ENCODE measurements at regions not wholly inside any gene's neighbourhood (a gene's known extent, or its start where the extent isn't known, plus 50 kb on each side); places are given as distances from the start of the nearest gene placed in this dataset.

DNA sequence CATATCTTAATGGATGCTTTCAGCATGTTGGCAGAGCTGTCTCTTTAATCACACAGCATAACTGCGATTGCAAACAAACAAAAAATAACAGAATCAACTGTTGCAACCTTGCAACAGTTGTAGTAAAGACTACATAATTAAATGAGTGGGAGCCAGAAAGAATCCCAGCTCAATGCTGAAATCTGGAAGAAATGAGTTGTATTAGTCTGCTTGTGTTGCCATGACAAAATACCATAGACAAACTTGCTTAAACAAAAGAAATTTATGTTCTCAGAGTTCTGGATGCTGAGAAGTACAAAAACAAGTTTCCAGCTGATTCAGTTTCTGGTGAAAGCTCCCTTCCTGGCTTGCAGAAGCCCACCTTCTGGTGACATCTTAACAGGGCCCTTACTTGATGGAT lies 260.9 kb upstream of the TUSC1 start (continued):
- TF ChIP-seq, protein P1, sequence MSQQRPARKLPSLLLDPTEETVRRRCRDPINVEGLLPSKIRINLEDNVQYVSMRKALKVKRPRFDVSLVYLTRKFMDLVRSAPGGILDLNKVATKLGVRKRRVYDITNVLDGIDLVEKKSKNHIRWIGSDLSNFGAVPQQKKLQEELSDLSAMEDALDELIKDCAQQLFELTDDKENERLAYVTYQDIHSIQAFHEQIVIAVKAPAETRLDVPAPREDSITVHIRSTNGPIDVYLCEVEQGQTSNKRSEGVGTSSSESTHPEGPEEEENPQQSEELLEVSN (IDR thresholded peaks at IDR 0.05) = no peak
- no peak for TF ChIP-seq SP4 (IDR thresholded peaks at IDR 0.05; ENCODE audit: low read length)
- no peak for TF ChIP-seq NRF1 (IDR thresholded peaks at IDR 0.05; ENCODE audit: low read depth, low read length)
- TF ChIP-seq SP1 (IDR thresholded peaks at IDR 0.05; ENCODE audit: low read depth, low read length) = no peak
